OCI-LY3 (cell line): ENCODE measurements at regions not wholly inside any gene's neighbourhood (a gene's known extent, or its start where the extent isn't known, plus 50 kb on each side); places are given as distances from the start of the nearest gene placed in this dataset.

Source experiments
- EZH2phosphoT487 ChIP-seq: fragments of 200-600 bp; shearing (Covaris generic); IDR thresholded peaks from 2 replicates; pipeline ENCODE4 v1.6.1; 2018; ENCODE audit warnings: antibody characterized with exemption, mixed run types, low read depth
- TF ChIP-seq, protein P1 (sequence below): fragments of 200-600, 300-600 bp; sonication (generic); IDR thresholded peaks from 2 replicates; pipeline ENCODE4 v1.5.1; 2014; ENCODE audit warnings: antibody characterized with exemption, low read length, low read depth

DNA sequence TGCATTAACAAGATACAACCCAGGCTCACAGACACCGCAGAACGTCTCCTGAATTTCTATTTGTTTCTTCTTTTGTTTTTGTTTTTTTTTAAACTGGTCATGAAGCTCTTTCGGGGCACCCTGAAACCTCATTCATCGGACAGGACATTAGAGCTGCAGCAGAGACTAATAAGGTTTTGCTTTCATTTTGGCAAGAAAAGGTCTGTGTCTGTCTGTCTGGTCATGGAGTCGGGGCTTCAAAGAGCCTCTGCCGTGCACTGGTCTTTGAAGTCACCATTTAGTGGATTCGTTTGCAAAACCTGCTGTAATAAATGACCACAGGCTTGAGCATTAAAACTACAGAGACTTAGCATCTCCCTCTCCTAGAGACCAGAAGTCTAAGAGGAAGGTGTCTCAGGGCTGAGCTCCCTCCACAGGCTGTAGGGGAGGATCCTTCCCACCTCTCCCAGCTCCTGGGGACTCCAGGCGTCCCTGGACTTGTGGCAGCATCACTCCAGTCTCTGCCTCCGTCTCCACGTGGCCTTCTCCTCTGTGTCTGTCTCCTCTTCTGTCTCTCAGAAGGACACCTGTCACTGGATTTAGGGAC, 247.5 kb downstream of the CRLF2 start:
- TF ChIP-seq, protein P1, sequence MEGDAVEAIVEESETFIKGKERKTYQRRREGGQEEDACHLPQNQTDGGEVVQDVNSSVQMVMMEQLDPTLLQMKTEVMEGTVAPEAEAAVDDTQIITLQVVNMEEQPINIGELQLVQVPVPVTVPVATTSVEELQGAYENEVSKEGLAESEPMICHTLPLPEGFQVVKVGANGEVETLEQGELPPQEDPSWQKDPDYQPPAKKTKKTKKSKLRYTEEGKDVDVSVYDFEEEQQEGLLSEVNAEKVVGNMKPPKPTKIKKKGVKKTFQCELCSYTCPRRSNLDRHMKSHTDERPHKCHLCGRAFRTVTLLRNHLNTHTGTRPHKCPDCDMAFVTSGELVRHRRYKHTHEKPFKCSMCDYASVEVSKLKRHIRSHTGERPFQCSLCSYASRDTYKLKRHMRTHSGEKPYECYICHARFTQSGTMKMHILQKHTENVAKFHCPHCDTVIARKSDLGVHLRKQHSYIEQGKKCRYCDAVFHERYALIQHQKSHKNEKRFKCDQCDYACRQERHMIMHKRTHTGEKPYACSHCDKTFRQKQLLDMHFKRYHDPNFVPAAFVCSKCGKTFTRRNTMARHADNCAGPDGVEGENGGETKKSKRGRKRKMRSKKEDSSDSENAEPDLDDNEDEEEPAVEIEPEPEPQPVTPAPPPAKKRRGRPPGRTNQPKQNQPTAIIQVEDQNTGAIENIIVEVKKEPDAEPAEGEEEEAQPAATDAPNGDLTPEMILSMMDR, result no peak
- TF ChIP-seq EZH2phosphoT487, result no peak
